H9 (cell line): ENCODE measurements at regions not wholly inside any gene's neighbourhood (a gene's known extent, or its start where the extent isn't known, plus 50 kb on each side); places are given as distances from the start of the nearest gene placed in this dataset.

Experiments
- DNase-seq: peaks from one replicate; pipeline ENCODE4 v3.0.0-alpha.2; 2017
- H2AFZ ChIP-seq: one replicate; pipeline ENCODE4 v1.6.1; 2013; ENCODE audit warnings: mild to moderate bottlenecking, low read length, control low read depth, moderate library complexity
- H2AK5ac ChIP-seq: 2 replicates; pipeline ENCODE4 v1.6.1; 2013; ENCODE audit warnings: low read length, control low read depth, mixed read lengths; ENCODE audit not compliant: insufficient read length
- H2BK120ac ChIP-seq: one replicate; pipeline ENCODE4 v1.6.1; 2013; ENCODE audit warnings: low read depth, mild to moderate bottlenecking, low read length, control low read depth, inconsistent platforms; ENCODE audit not compliant: poor library complexity, severe bottlenecking
- H2BK12ac ChIP-seq: 2 replicates; pipeline ENCODE4 v1.6.1; 2013; ENCODE audit warnings: low read length, control low read depth, mixed read lengths, low read depth; ENCODE audit not compliant: insufficient read length
- H2BK15ac ChIP-seq: 2 replicates; pipeline ENCODE4 v1.6.1; 2013; ENCODE audit warnings: low read depth, low read length, control low read depth
- H2BK20ac ChIP-seq: one replicate; pipeline ENCODE4 v1.6.1; 2013; ENCODE audit warnings: low read depth, mild to moderate bottlenecking, low read length, control low read depth, inconsistent platforms; ENCODE audit not compliant: poor library complexity, severe bottlenecking
- H2BK5ac ChIP-seq: 2 replicates; pipeline ENCODE4 v1.6.1; 2013; ENCODE audit warnings: low read length, control low read depth, mixed read lengths; ENCODE audit not compliant: insufficient read length
- H3K14ac ChIP-seq: 2 replicates; pipeline ENCODE4 v1.6.1; 2013; ENCODE audit warnings: low read length, control low read depth; ENCODE audit not compliant: insufficient read depth
- H3K18ac ChIP-seq: 2 replicates; pipeline ENCODE4 v1.6.1; 2013; ENCODE audit warnings: low read depth, mild to moderate bottlenecking, mixed read lengths, low read length, control low read depth; ENCODE audit not compliant: insufficient read length
- H3K23ac ChIP-seq: 2 replicates; pipeline ENCODE4 v1.6.1; 2013; ENCODE audit warnings: low read length, control low read depth, mixed read lengths, low read depth; ENCODE audit not compliant: insufficient read length
- H3K23me2 ChIP-seq: 2 replicates; pipeline ENCODE4 v1.6.1; 2013; ENCODE audit warnings: low read depth, mild to moderate bottlenecking, mixed read lengths, low read length, control low read depth; ENCODE audit not compliant: insufficient read length, poor library complexity, severe bottlenecking
- H3K27ac ChIP-seq: 2 replicates; pipeline ENCODE4 v1.5.1; 2013; ENCODE audit warnings: low read length, control low read depth, mixed read lengths, low read depth; ENCODE audit not compliant: insufficient read length
- H3K27me3 ChIP-seq: 2 replicates; pipeline ENCODE4 v1.6.1; 2013; ENCODE audit warnings: low read length, control low read depth, inconsistent platforms; ENCODE audit not compliant: insufficient read depth
- H3K4ac ChIP-seq: 2 replicates; pipeline ENCODE4 v1.6.1; 2013; ENCODE audit warnings: low read depth, mild to moderate bottlenecking, control low read depth, inconsistent platforms, low read length, moderate library complexity
- H3K4me1 ChIP-seq: 2 replicates; pipeline ENCODE4 v1.6.1; 2013; ENCODE audit warnings: low read length, control low read depth, inconsistent platforms; ENCODE audit not compliant: insufficient read depth
- H3K4me2 ChIP-seq: 2 replicates; pipeline ENCODE4 v1.6.1; 2013; ENCODE audit warnings: low read length, control low read depth, mixed read lengths; ENCODE audit not compliant: insufficient read length, insufficient read depth
- H3K56ac ChIP-seq: 2 replicates; pipeline ENCODE4 v1.6.1; 2013; ENCODE audit warnings: low read depth, mild to moderate bottlenecking, mixed read lengths, low read length, control low read depth; ENCODE audit not compliant: insufficient read length
- H3K79me1 ChIP-seq: 2 replicates; pipeline ENCODE4 v1.6.1; 2013; ENCODE audit warnings: low read depth, mild to moderate bottlenecking, moderate library complexity, low read length, control low read depth, inconsistent platforms; ENCODE audit not compliant: insufficient read depth, poor library complexity, severe bottlenecking
- H3K79me2 ChIP-seq: 2 replicates; pipeline ENCODE4 v1.6.1; 2013; ENCODE audit warnings: low read length, control low read depth, inconsistent platforms; ENCODE audit not compliant: insufficient read depth
- H3K9ac ChIP-seq: 2 replicates; pipeline ENCODE4 v1.6.1; 2013; ENCODE audit warnings: low read length, control low read depth, mixed read lengths; ENCODE audit not compliant: insufficient read length; ENCODE audit errors: extremely low read depth
- H3K9me3 ChIP-seq: one replicate; pipeline ENCODE4 v1.6.1; 2013; ENCODE audit warnings: low read depth, low read length, inconsistent platforms; ENCODE audit not compliant: control insufficient read depth
- H3T11ph ChIP-seq: one replicate; pipeline ENCODE4 v1.6.1; 2013; ENCODE audit warnings: mild to moderate bottlenecking, low read length, control low read depth, inconsistent platforms
- H4K20me1 ChIP-seq: one replicate; pipeline ENCODE4 v1.6.1; 2013; ENCODE audit not compliant: control insufficient read depth, insufficient read length, insufficient read depth
- H4K5ac ChIP-seq: 2 replicates; pipeline ENCODE4 v1.6.1; 2013; ENCODE audit warnings: low read depth, mild to moderate bottlenecking, mixed read lengths, low read length, control low read depth; ENCODE audit not compliant: insufficient read length
- H4K8ac ChIP-seq: replicated peaks from 2 replicates; pipeline ENCODE4 v1.6.1; 2013; ENCODE audit warnings: low read length, control low read depth, mixed read lengths, low read depth; ENCODE audit not compliant: insufficient read length
- H4K91ac ChIP-seq: 2 replicates; pipeline ENCODE4 v1.6.1; 2013; ENCODE audit warnings: low read depth, mild to moderate bottlenecking, moderate library complexity, mixed read lengths, low read length, control low read depth; ENCODE audit not compliant: insufficient read length
- H3K27ac Mint-ChIP-seq, 3 experiments: 2 replicates in 2 of 3; 3 replicates in 1 of 3; pipeline ENCODE4 v1.8.0; 2020 to 2021; ENCODE audit warnings: mixed read lengths in 3 of 3, mild to moderate bottlenecking in 1 of 3, moderate library complexity in 1 of 3
- H3K27me3 Mint-ChIP-seq: 2 replicates; pipeline ENCODE4 v1.8.0; 2021; ENCODE audit warnings: low read depth, mild to moderate bottlenecking, moderate library complexity, mixed read lengths
- H3K36me3 Mint-ChIP-seq, 3 experiments: 2 replicates in 2 of 3; 3 replicates in 1 of 3; pipeline ENCODE4 v1.8.0; 2020 to 2021; ENCODE audit warnings: low read depth in 3 of 3, mixed read lengths in 3 of 3; ENCODE audit not compliant: insufficient read depth in 1 of 3
- H3K4me1 Mint-ChIP-seq, 2 experiments: 2 replicates each; pipeline ENCODE4 v1.8.0; 2020; ENCODE audit warnings: mixed read lengths in 2 of 2
- H3K4me3 Mint-ChIP-seq, 2 experiments: 2 replicates in 1 of 2; 3 replicates in 1 of 2; pipeline ENCODE4 v1.8.0; 2020 to 2021; ENCODE audit warnings: mild to moderate bottlenecking in 2 of 2, mixed read lengths in 2 of 2, moderate library complexity in 1 of 2
- H3K9me3 Mint-ChIP-seq, 2 experiments: 2 replicates in 1 of 2; 3 replicates in 1 of 2; pipeline ENCODE4 v1.8.0; 2020; ENCODE audit warnings: mild to moderate bottlenecking in 2 of 2, mixed read lengths in 2 of 2, moderate library complexity in 1 of 2
- CTCF ChIP-seq: fragments of 200-600 bp; sonication (generic); conservative IDR thresholded peaks from 3 replicates; pipeline ENCODE4 v1.8.0; 2021; ENCODE audit warnings: antibody characterized with exemption, mild to moderate bottlenecking
- WGBS: extraction: QIAGEN DNeasy Blood & Tissue Kit; methylation state at CpG from one replicate; pipeline ENCODE4 v1.1.7; 2013; ENCODE audit warnings: missing lambda C conversion rate, low lambda C conversion rate, mixed read lengths; ENCODE audit not compliant: insufficient read length; ENCODE audit errors: extremely low coverage; 5-methylcytosine and 5-hydroxymethylcytosine counted together

- H3K23ac ChIP-seq, result no peak overlapping the region
- no peak overlapping the region for H3K9ac ChIP-seq
- Mint-ChIP-seq H3K9me3 (peaks cover 7 to 9% of the 10 kb centered on the region in 2 experiments; a peak in 3 of 5 replicates), H3K27me3 (peaks cover 2% of the 10 kb centered on the region; the same call in 1 of the 2 replicates), H3K36me3 (no peaks in the 10 kb centered on the region; a peak in 1 of 7 replicates), H3K4me1 (no peaks in the 10 kb centered on the region), H3K27ac (no peak overlapping the region), H3K4me3 (no peak overlapping the region)
- no peak overlapping the region for H3T11ph ChIP-seq
- no peak overlapping the region for H2BK20ac ChIP-seq
- no peak overlapping the region for H2BK120ac ChIP-seq
- peak overlapping the region; percentile 82 for H3K56ac ChIP-seq
- H3K4me1 ChIP-seq, result no peaks in the 10 kb centered on the region
- no peak overlapping the region for H3K4ac ChIP-seq
- TF ChIP-seq CTCF, result no peak
- H3K23me2 ChIP-seq, result no peaks in the 10 kb centered on the region
- H4K5ac ChIP-seq, result no peak overlapping the region
- H4K20me1 ChIP-seq, result no peaks in the 10 kb centered on the region
- no peaks in the 10 kb centered on the region for H3K79me1 ChIP-seq
- H3K27ac ChIP-seq, result no peak overlapping the region
- H4K8ac ChIP-seq, result no peak overlapping the region
- H2AK5ac ChIP-seq, result no peak overlapping the region
- no peak overlapping the region for H2BK5ac ChIP-seq
- DNase-seq, result no peak
- no peak overlapping the region for H3K18ac ChIP-seq
- no peaks in the 10 kb centered on the region for H3K27me3 ChIP-seq
- peak overlapping the region; percentile 8; the same call in 1 of the 2 replicates for H3K14ac ChIP-seq
- H2BK15ac ChIP-seq, result no peak overlapping the region
- H4K91ac ChIP-seq, result no peak overlapping the region
- no peak overlapping the region for H2BK12ac ChIP-seq
- no peak overlapping the region for H3K4me2 ChIP-seq
- H3K79me2 ChIP-seq, result no peaks in the 10 kb centered on the region
- no peak overlapping the region for H2AFZ ChIP-seq
- WGBS, result no CpG with 5 or more reads among the region's 2 CpGs
- no peaks in the 10 kb centered on the region for H3K9me3 ChIP-seq
Measured at GRCh38 chr18:5779922-5780321, 115.4 kb downstream of the TMEM200C start.
